ENCODE measurements at regions not wholly inside any gene's neighbourhood (a gene's known extent, or its start where the extent isn't known, plus 50 kb on each side); places are given as distances from the start of the nearest gene placed in this dataset.

GRCh38 chr2:217340899-217341298 lies 481.0 kb upstream of the TNP1 start:
- TF ChIP-seq CTCF (conservative IDR thresholded peaks at IDR 0.05; ENCODE audit: low read depth, low read length) (no peak), EZH2 (IDR thresholded peaks at IDR 0.05; ENCODE audit: borderline replicate concordance, low read depth, low read length, poor library complexity, severe bottlenecking) (no peak)
